Mesothelial cell of epicardium (in vitro differentiated cells): ENCODE measurements at regions not wholly inside any gene's neighbourhood (a gene's known extent, or its start where the extent isn't known, plus 50 kb on each side); places are given as distances from the start of the nearest gene placed in this dataset.

Source experiments
- DNase-seq, 2 experiments: peaks; one replicate each; pipeline ENCODE4 v3.0.0; 2021; ENCODE audit warnings: low spot score in 2 of 2; ENCODE audit not compliant: unreplicated experiment in 2 of 2
- H3K27ac Mint-ChIP-seq: 2 replicates; pipeline ENCODE4 v1.8.0; 2021; ENCODE audit warnings: mixed read lengths
- H3K27me3 Mint-ChIP-seq: 2 replicates; pipeline ENCODE4 v1.8.0; 2021; ENCODE audit warnings: low read depth, mixed read lengths
- H3K36me3 Mint-ChIP-seq: 2 replicates; pipeline ENCODE4 v1.8.0; 2021; ENCODE audit warnings: mixed read lengths
- H3K4me1 Mint-ChIP-seq: 2 replicates; pipeline ENCODE4 v1.8.0; 2021; ENCODE audit warnings: mixed read lengths
- H3K4me3 Mint-ChIP-seq: 2 replicates; pipeline ENCODE4 v1.8.0; 2021; ENCODE audit warnings: mild to moderate bottlenecking, moderate library complexity, mixed read lengths
- H3K9me3 Mint-ChIP-seq: 2 replicates; pipeline ENCODE4 v1.8.0; 2021; ENCODE audit warnings: mixed read lengths
- CTCF ChIP-seq: fragments of 200-600 bp; sonication (generic); IDR thresholded peaks from one replicate; pipeline ENCODE4 v1.5.0; 2021; ENCODE audit warnings: antibody characterized with exemption; ENCODE audit not compliant: unreplicated experiment

GRCh38 chr5:33336891-33337636, 103.7 kb upstream of the TARS1 start:
- H3K27ac Mint-ChIP-seq, result no peak overlapping the region
- H3K9me3 Mint-ChIP-seq, result no peaks in the 10 kb centered on the region
- H3K36me3 Mint-ChIP-seq, result no peaks in the 10 kb centered on the region
- DNase-seq, result no peak
- no peak for TF ChIP-seq CTCF
- peaks cover 6% of the 10 kb centered on the region for H3K4me1 Mint-ChIP-seq
- peaks cover 4% of the 10 kb centered on the region for H3K27me3 Mint-ChIP-seq
- no peak overlapping the region for H3K4me3 Mint-ChIP-seq

- no peaks in the 10 kb centered on the region for H3K36me3 Mint-ChIP-seq
- H3K4me3 Mint-ChIP-seq, result no peak overlapping the region
- H3K27me3 Mint-ChIP-seq, result peaks cover 4% of the 10 kb centered on the region
- no peak for TF ChIP-seq CTCF
- no peaks in the 10 kb centered on the region for H3K9me3 Mint-ChIP-seq
- no peak for DNase-seq
- H3K4me1 Mint-ChIP-seq, result peaks cover 6% of the 10 kb centered on the region
- H3K27ac Mint-ChIP-seq, result no peak overlapping the region
Measured at GRCh38 chr5:33337637-33337992, 103.2 kb upstream of the TARS1 start.

- Mint-ChIP-seq H3K4me3 (no peak overlapping the region), H3K36me3 (no peaks in the 10 kb centered on the region), H3K27ac (no peak overlapping the region), H3K9me3 (no peaks in the 10 kb centered on the region), H3K27me3 (peaks cover 4% of the 10 kb centered on the region), H3K4me1 (peaks cover 6% of the 10 kb centered on the region)
- no peak for TF ChIP-seq CTCF
- no peak for DNase-seq
Measured at GRCh38 chr5:33338336-33339110, 102.2 kb upstream of the TARS1 start.

- no peaks in the 10 kb centered on the region for H3K36me3 Mint-ChIP-seq
- no peak overlapping the region for H3K27ac Mint-ChIP-seq
- H3K4me3 Mint-ChIP-seq, result no peak overlapping the region
- TF ChIP-seq CTCF, result no peak
- no peak for DNase-seq
- peaks cover 4% of the 10 kb centered on the region for H3K27me3 Mint-ChIP-seq
- no peaks in the 10 kb centered on the region for H3K9me3 Mint-ChIP-seq
- peaks cover 6% of the 10 kb centered on the region for H3K4me1 Mint-ChIP-seq
Measured at GRCh38 chr5:33339413-33339812, 101.4 kb upstream of the TARS1 start.

GRCh38 chr5:33340195-33340594, 100.6 kb upstream of the TARS1 start:
- H3K27ac Mint-ChIP-seq, result no peak overlapping the region
- H3K36me3 Mint-ChIP-seq, result no peaks in the 10 kb centered on the region

More at GRCh38 chr5:33340195-33340594, 100.6 kb upstream of the TARS1 start:
- peaks cover 4% of the 10 kb centered on the region for H3K27me3 Mint-ChIP-seq
- no peak for DNase-seq
- no peaks in the 10 kb centered on the region for H3K9me3 Mint-ChIP-seq
- TF ChIP-seq CTCF, result no peak
- peaks cover 6% of the 10 kb centered on the region for H3K4me1 Mint-ChIP-seq
- H3K4me3 Mint-ChIP-seq, result no peak overlapping the region
